G401.6 (cell line): ENCODE measurements at regions not wholly inside any gene's neighbourhood (a gene's known extent, or its start where the extent isn't known, plus 50 kb on each side); places are given as distances from the start of the nearest gene placed in this dataset.

Source experiments
- FAIRE-seq: peaks from 2 replicates; lab custom pipeline; 2012; peaks lifted over from hg19 to GRCh38; lab: Jason Lieb, UNC

GRCh38 chr20:48177058-48177457 is 391.8 kb upstream of the SULF2 start:
- FAIRE-seq = no peak

- no peak for FAIRE-seq
Observed at GRCh38 chr20:48176139-48176538, 390.9 kb upstream of the SULF2 start.

GRCh38 chr20:48175261-48175660 is 390.0 kb upstream of the SULF2 start:
- FAIRE-seq = no peak

- FAIRE-seq = no peak
Observed at GRCh38 chr20:48172357-48172702, 387.0 kb upstream of the SULF2 start.

- FAIRE-seq = no peak
Observed at GRCh38 chr20:48171626-48172356, 386.5 kb upstream of the SULF2 start.

- FAIRE-seq = no peak
Observed at GRCh38 chr20:48171071-48171470, 385.8 kb upstream of the SULF2 start.

- no peak for FAIRE-seq
Observed at GRCh38 chr20:48170625-48171024, 385.3 kb upstream of the SULF2 start.

- FAIRE-seq = no peak
Observed at GRCh38 chr20:48169650-48170225, 384.5 kb upstream of the SULF2 start.

- no peak for FAIRE-seq
Observed at GRCh38 chr20:48166082-48166835, 381.0 kb upstream of the SULF2 start.

- no peak for FAIRE-seq
Observed at GRCh38 chr20:48165401-48165685, 380.1 kb upstream of the SULF2 start.

- no peak for FAIRE-seq
Observed at GRCh38 chr20:48164566-48165400, 379.5 kb upstream of the SULF2 start.

GRCh38 chr20:48164034-48164433 is 378.8 kb upstream of the SULF2 start:
- FAIRE-seq = no peak

- no peak for FAIRE-seq
Observed at GRCh38 chr20:48163505-48163904, 378.2 kb upstream of the SULF2 start.

GRCh38 chr20:48162621-48163020 is 377.3 kb upstream of the SULF2 start:
- FAIRE-seq = no peak

- no peak for FAIRE-seq
Observed at GRCh38 chr20:48159145-48160008, 374.1 kb upstream of the SULF2 start.

GRCh38 chr20:48158014-48158413 is 372.7 kb upstream of the SULF2 start:
- no peak for FAIRE-seq

GRCh38 chr20:48156951-48157700 is 371.8 kb upstream of the SULF2 start:
- no peak for FAIRE-seq

GRCh38 chr20:48156521-48156920 is 371.2 kb upstream of the SULF2 start:
- no peak for FAIRE-seq

GRCh38 chr20:48155268-48155667 is 370.0 kb upstream of the SULF2 start:
- FAIRE-seq = no peak

- no peak for FAIRE-seq
Observed at GRCh38 chr20:48154040-48154765, 368.9 kb upstream of the SULF2 start.

- no peak for FAIRE-seq
Observed at GRCh38 chr20:48153523-48153922, 368.2 kb upstream of the SULF2 start.
